GM18520 (cell line): ENCODE measurements at regions not wholly inside any gene's neighbourhood (a gene's known extent, or its start where the extent isn't known, plus 50 kb on each side); places are given as distances from the start of the nearest gene placed in this dataset.
"Not testable (repeated sequence)": the region's sequence is repeated elsewhere in the genome, so short reads cannot be mapped to it uniquely, and the experiment has no call there.

Source experiments
- ATAC-seq: cut with Tn5 transposase; IDR thresholded peaks from one replicate; pipeline ENCODE4 v1.9.1; 2021; ENCODE audit not compliant: unreplicated experiment

DNA sequence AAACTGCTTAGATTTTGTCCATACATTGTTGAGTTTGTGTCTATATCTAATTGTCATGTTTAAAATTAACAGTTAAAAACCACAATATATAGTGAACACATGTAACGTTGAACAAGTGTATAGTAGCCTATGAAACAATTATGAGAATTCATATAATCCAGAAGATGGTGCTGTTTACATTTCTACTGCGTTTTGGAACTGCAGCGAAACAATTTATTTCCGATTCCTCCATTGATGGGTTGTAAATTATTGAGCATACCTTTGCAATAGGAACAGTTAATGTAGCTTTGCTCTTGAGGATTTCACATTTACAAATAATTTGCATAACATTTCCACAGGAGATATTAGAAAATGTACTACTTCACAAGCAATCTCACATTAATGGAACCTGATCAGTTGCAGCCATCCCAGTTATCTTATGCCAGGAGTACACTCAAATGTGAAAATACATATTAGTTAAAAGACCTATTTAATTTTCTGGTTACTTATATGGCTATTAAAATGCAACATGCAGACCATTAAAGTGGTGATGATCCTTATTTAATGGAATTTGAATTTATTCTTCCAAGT, 411.8 kb downstream of the CDH10 start:
- no peak for ATAC-seq

DNA sequence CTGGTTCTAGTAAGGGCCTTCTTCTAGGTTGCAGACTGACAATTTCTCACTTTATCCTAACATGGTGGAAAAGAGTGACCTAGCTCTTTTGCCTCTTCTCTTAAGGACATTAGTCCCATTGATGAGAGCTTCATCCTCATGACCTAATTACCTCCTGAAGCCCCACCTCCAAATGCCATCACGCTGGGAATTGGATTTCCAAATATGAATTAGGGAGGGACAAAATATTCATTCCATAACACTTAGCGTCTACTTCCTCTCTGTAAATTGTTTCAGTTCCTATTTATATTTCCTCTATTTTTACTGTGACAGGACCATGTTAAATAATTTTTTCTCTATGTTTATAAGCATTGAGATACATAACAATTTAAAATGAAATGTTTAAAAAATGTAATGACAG, 408.8 kb downstream of the CDH10 start:
- no peak for ATAC-seq

DNA sequence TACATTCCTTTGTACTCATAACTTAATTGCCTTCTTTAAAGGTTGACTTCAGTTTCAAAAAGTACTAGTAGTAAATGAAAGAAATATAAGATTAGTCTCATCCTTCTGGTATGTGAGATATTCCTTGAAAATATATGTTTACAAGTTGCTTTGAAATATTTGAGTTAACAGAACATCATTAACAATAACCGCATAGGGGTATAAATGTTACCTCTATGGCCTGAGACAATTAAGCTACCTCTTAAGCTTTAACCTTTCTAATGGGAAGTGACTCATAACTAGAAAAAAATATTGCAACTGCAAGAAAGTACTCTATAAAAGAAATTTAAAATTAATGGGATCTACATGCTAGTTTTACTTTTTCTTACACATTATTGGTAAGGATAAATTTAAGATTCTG, 399.0 kb downstream of the CDH10 start:
- ATAC-seq = no peak

DNA sequence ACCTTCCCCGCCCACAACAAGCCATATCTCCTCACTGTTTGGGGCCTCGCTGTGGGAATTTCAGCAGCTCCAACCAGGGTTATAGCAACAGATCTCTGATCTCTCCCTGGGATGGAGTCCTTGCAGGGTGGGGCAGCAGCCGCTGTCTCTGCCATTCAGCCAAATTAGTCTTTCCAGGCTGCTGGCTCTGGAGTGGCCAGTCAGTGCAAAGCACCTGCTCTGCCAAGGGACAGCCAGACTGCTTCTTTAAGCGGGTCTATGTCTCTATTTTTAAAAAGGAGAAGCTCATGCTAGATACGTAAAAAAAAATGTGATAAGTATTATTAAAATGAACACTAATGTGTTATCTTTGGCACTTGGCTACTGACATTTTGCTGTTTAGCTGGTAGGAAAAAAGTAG, 380.2 kb downstream of the CDH10 start:
- ATAC-seq = no peak

DNA sequence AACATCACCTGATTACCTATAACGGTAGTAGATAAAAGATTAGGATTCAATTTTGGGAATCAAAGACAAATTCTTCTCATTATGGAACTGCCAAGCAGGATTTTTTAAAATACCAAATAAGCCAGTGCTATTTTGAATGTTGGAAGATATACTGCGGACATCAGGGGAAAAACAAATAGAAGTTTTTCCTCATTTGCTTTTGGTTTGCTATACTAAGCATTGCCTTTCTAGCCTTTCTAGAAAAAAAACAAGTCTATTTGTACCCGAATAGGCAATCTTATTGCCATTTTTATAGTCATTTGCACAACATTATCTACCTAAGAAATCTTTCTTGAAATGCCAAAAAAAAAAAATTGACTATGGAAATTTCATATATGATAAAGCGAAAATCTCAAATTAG, 379.5 kb downstream of the CDH10 start:
- ATAC-seq = no peak

DNA sequence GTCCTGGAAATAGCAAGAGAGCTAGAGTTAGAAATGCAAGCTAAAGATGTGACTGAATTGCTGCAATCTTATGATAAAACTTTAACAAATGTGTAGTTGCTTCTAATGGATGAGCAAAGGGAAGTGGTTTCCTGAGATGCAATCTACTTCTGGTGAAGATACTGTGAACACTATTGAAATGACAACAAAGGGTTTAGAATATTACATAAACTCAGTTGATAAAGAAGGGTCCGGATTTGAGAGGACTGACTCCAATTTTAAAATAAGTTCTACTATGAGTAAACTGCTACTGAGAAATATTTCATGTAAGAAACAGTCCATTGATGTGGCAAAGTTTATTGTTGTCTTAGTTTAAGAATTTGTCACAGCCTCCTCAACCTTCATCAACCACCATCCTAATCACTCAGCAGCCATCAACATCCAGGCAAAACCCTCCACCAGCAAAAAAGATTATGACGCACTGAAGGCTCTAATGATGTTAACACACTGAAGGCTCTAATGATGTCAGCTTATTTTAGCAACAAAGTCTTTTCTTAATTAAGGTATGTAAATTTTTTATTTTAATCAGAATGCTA, 376.2 kb downstream of the CDH10 start:
- no peak for ATAC-seq

DNA sequence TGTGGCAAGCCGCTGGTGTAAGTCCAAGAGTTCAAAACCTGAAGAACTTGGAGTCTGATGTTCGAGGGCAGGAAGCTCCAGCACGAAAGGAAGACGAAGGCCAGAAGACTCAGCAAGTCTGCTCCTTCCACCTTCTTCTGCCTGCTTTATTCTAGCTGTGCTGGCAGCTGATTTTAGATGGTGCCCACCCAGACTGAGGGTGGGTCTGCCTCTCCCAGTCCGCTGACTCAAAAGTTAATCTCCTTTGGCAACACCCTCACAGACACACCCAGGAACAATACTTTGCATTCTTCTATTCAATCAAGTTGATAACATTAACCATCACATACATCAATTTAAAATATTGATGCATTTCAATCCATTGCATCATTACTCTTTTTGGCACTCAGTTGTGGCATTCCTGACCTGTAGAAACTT, 373.1 kb downstream of the CDH10 start:
- not testable (repeated sequence) for ATAC-seq

DNA sequence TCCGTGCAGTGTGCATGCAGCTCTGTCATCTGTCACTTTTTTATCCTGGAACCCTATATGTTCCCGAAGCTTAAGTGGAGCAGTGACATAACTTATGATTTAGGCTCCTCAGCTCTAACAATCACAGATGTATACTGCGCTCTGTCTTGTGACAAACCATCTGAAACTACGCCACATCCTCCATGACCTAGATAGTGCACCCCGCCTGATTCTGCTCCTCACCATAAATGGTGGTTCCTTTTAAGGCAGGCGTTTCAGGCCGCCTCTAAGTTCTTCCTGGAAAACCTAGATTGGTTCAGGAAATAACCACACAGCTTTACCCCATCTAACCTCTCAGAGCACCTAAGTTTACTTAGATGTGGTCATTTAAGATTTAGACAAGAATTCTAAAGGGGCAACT, 372.0 kb downstream of the CDH10 start:
- ATAC-seq = no peak

DNA sequence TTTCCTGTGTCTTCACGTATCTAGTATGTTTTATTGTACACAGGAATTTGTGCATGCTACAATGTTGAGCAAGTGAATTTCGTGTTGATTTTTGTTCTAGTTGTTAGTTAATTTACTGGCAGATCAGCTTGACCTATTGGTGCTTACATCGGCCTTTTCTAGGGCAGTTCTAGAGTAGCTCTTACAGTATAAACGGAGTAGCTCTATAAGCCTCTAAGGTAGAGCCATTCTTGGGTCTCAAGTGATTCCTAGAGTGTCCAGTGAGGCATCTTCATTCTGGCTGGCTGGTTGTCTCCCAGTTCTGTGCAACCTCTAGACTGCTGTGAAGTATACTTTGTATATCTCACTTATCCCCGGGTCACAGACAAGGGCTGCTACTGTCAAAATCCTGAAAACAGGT, 364.6 kb downstream of the CDH10 start:
- ATAC-seq = no peak

DNA sequence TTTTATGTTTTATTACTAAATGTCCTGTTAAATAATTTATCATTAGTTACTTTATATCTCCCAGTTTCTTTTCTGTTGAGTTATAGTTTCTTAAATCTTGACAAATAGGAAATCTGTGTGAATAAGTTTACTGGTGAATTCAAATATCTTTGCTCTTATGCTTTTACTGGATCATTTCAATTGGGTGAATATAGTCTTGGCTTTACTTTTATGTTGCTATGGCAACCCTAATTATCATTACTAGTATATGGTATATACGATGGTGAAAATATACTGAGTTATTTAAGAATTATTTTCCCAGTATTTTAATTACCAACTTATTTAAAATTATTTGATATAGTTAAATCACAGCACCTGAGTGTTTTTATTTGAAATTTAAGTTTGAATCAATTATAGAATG, 363.0 kb downstream of the CDH10 start:
- ATAC-seq = no peak

DNA sequence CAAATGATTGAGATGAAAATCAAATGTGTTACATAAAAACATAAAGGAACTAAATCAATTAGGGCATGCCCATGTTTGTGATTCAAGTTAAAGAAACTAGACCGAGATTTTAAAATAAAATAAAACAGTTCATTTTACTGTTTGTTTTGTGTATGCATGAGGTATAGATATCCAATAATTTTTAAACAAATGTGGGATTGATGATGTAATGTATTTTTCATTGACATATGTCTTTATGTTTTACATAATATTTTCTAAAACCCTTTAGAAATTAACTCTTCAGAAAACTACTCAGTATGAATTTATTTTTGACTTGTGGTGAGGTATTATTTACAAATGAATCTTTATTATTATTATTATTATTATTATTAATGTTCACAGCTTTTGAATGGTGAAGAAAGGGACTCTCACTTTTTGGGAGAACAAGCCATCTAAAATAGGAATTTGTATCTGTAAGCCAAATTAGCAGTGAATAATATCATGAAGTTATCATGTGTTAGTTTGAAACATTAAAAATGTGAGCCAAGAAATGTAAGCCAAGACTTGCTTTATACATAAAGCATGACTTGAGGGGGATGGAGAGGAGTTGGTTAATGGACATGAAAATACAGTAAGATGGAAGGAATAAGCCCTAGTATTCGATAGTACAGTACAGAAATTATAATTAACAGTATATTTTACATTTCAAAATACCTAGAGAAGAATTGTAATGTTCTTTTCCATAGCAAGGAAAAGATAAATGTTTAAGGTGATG, 355.0 kb downstream of the CDH10 start:
- no peak for ATAC-seq

DNA sequence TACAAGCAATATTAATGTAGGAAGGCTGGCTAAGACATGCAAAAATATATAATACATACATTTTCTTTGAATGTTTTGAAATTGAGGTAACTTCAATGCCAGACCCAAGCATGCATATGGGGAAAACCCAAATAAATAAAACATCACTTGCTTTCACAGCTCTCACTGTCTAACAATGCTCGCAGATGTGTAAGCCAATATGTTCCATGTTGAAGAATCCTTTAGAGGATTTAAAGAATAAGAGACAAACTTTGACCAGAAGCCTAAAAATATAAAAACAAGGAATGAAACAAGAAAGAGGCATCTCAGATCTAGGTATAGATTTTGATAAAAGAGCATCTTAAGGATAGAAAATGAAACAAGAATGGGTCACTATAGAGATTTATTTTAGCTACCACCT, 354.2 kb downstream of the CDH10 start:
- ATAC-seq = no peak

DNA sequence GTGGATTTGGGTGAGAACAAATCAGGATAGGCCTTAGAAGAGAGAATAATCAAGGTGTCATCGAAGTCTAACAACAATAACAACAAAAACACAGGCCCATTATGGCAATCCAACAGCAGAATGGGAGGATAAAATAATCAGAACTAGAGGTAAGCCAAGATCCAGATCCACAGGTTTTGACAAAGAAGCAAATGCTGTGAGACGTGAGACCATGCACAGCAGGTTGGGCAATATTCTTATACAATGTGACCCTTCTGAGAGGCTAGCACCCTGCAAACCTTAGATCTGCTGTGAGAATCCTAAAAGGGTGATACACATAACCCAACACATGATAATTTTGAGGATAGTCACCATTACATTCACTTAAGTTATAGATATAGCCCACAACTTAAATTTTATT, 352.9 kb downstream of the CDH10 start:
- no peak for ATAC-seq

DNA sequence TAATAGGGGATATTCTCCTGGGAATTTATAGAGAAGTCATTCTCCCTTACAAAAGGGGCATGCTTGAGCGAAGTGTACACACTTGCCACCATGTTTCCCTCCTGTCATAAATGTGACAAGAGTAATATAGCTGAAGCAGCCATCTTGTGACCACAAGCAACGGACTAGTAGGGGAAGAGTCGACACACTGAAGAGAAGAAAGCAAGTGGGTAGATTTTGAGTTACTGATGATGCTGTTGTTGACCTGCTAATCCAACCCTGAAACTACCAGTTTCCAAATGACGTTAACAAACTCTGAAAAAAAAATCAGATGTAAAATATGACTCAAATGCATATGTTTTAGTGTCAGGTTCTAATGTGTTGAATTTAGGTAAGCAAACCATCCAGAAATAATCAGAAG, 350.4 kb downstream of the CDH10 start:
- ATAC-seq = no peak

DNA sequence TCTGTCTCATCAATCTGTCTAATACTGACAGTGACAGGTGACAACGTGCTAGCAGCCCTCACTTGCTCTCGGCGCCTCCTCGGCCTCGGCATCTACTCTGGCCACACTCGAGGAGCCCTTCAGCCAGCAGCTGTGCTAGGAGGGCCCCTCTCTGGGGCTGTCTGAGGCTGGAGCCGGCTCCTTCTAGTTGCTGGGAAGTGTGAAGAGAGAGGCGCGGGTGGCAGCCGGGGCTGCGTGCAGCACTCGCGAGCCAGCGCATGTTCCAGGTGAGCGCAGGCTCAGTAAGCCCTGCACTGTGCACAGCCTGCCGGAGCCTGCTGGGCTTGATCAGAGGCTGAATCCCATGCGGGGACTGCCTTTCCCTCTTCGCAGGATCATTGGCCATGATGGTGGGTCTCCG, 330.7 kb downstream of the CDH10 start:
- no peak for ATAC-seq

DNA sequence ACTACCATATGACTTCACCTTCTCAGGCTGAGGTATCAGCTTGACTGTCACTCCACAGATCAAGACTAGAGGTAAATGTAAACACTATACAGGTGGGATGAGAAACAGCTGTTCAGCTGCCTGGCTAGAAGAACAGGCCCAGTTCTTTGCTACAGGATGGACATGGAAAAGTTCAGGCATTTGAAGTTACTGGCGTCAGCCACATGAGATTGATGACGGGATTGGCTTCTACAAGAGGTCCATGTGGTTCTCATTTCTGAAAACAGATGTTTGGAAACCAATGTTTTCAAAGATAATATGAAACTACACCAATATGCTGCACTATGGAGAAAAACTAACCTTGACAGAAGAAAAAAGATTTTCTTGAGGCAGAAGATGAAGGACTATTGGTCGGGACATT, 324.1 kb downstream of the CDH10 start:
- no peak for ATAC-seq

DNA sequence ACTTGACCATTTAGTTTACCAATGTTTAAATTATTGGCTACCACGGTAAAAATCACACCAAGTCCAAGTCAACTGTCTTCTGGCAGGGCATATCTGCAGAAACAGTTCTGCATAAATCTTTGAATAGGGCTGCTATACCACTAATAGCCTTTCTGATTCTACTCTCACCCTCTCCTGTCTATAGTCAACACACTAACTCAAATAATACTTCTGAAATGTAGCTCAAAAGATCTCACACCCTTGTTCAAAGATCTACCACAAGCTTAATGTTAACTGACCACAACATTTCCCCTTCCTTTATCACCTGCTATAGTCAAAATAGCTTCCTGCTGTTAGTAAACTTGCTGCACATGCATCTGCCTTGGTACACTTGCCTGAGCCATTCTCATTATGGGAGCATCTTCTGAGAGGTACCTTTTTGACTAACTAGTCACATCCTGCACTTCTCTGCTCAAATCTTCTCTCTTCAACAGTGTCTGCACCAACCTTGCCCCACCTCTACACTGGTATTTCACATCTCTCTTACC, 319.4 kb downstream of the CDH10 start:
- no peak for ATAC-seq

DNA sequence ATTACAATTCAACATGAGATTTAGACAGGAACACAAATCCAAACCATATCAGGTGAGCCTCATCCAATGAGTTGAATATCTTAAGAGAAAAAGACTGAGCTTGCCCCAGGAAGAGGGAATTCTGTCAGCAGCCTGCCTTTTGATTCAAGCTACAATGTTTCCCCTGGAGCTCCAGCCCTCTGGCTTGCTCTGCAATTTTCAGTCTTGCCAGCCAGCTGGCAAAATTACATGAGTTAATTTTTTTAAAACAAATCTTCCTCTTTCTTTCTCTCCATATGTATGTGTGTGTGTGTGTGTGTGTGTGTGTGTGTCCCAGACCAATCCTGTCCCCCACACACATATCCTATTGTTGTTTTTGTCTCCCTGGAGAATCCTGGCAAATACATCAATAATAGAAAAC, 313.2 kb downstream of the CDH10 start:
- ATAC-seq = no peak

DNA sequence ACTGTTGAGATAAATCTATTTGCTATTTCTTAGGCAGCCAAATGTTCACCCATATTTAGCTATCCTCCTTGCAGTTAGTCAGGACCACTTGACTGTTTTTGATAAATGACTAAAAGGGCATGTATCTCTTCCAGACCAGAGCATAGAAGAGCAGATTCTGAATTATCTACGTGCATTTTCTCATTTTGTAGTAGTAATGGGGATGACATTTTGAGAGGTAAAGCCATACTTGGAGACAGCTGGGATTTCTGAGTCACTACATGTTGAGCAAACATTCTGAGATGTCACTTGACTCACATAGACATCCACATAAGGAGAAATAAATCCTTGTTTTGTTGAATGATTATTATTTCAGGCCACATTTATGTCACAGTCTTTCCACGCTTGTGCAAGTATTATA, 297.6 kb downstream of the CDH10 start:
- ATAC-seq = no peak

DNA sequence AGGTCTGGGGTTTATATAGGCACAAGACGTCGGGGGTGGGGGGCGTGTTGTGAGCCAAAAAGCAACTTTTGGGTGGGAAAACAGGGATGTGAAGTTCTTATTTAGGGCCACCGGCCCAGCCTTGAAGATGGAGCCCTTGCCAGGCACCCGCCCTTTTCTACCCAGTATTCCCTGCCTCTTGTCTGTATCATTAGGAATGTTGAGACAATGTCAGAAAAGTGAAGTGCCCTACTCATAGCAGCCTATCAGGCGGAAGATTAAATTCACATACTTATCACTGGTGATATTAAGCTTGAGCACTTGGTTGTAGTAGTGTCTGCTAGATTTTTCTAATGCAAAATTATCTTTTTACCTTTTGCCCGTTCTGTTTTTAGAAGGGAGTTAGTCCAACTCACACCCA, 293.5 kb downstream of the CDH10 start:
- ATAC-seq = no peak

DNA sequence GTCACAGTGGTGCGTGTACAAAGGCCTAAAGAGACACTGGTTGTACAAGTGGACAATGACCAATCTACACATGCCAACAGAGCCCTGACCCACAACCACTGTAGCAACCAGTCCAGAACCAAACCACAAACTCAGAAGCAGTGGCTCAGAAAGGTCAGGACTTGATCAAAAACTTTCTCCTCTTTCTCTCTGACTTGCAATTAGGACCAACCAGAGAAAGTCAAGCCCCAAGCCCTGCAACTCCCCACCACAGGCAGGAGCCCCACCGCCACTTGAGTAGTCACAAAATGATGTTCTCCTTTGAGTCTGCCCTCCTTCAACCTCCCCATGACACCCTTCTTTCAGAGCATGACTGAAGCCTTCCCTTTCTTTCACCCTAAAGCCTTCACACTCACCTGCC, 291.8 kb downstream of the CDH10 start:
- no peak for ATAC-seq

DNA sequence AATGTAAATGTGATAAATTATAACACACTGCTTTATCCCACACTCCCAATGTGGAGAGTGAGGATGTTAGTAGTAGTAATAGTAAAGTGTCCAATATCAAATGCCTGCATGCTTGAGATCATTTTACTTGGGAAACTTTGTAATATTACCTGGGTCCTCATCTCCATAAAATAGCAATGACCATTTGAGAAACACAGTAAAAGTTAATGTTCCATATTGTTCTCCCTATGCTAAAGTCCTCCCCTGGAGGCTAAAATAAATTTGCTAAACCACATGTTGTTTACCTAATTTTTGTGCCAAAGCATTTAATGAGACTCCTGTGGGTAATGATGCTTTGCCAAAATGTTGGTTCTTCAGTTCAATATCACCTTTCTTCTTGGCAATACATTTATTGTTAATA, 291.2 kb downstream of the CDH10 start:
- no peak for ATAC-seq
